SK-N-SH treated with all-trans-retinoic acid at 6 μM for 48 hours (cell line): ENCODE measurements at regions not wholly inside any gene's neighbourhood (a gene's known extent, or its start where the extent isn't known, plus 50 kb on each side); places are given as distances from the start of the nearest gene placed in this dataset.

ENCODE experiments used
- ISL1 ChIP-seq: fragments of 250-450 bp; sonication (Bioruptor Pico); IDR thresholded peaks from 2 replicates; pipeline ENCODE4 v2.1.2; 2022; ENCODE audit warnings: mild to moderate bottlenecking, moderate library complexity
- RARB ChIP-seq: fragments of 250-450 bp; sonication (Bioruptor Pico); IDR thresholded peaks from 2 replicates; pipeline ENCODE4 v1.8.0; 2021; ENCODE audit warnings: mild to moderate bottlenecking, moderate library complexity
- ZFP3 ChIP-seq: fragments of 250-450 bp; sonication (Bioruptor Pico); IDR thresholded peaks from 2 replicates; pipeline ENCODE4 v1.5.0; 2020; ENCODE audit warnings: mild to moderate bottlenecking, moderate library complexity
- ZNF8 ChIP-seq: fragments of 450-650 bp; formaldehyde crosslinking; IDR thresholded peaks from 2 replicates; pipeline ENCODE4 v1.5.0; 2020; ENCODE audit warnings: mild to moderate bottlenecking, moderate library complexity
- TF ChIP-seq, protein P1 (sequence below): fragments of 250-450 bp; sonication (Bioruptor Pico); IDR thresholded peaks from 2 replicates; pipeline ENCODE4 v1.5.1; 2020; ENCODE audit warnings: low read depth, mild to moderate bottlenecking, moderate library complexity
- TF ChIP-seq, protein P2 (sequence below): fragments of 250-450 bp; sonication (Bioruptor Pico); IDR thresholded peaks from 2 replicates; pipeline ENCODE4 v1.8.0; 2021; ENCODE audit warnings: low read depth, mild to moderate bottlenecking, moderate library complexity, borderline replicate concordance
- TF ChIP-seq, protein P3 (sequence below): fragments of 250-450 bp; sonication (Bioruptor Pico); IDR thresholded peaks from 2 replicates; pipeline ENCODE4 v1.5.1; 2021; ENCODE audit warnings: mild to moderate bottlenecking, moderate library complexity

DNA sequence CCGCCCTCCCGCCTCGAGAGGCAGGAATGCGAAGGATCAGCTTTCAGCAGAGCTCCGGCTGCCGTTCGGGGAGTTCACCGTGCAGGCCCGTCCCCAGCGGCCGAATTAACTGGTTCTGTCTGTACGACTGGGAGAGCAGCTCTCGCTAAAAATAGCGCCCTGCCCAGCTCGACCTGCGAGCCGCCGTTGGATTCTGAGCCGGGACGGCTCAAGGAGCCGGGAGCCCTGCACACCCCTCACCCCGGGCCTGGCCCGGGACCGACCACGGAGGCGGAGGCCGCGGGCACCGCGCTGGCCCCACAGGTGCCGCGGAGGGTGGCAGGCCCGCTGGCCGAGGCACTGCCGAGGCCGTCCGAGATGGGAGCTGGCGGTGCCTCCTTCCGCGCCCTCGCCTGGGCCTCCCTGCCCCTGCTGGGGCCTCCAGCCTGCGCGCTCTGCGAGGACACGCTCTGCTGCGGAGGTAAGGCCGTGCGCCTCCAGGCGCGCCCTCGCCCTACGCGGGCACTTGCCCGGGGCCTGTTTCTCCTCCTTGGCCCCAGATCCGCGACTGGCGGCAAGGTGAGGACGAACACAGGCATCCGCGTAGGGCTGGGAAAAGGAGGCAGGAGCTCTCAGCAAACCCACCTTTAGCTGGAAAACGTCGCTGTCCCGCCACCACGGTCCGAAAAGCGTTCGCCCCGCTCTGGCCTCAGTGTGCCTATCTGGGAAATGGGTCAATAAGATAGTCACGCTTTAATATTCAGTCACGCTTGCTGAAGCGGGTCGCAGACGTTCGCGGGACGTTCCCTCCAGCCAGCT, 53.1 kb upstream of the DAB2IP start:
- TF ChIP-seq, protein P1, sequence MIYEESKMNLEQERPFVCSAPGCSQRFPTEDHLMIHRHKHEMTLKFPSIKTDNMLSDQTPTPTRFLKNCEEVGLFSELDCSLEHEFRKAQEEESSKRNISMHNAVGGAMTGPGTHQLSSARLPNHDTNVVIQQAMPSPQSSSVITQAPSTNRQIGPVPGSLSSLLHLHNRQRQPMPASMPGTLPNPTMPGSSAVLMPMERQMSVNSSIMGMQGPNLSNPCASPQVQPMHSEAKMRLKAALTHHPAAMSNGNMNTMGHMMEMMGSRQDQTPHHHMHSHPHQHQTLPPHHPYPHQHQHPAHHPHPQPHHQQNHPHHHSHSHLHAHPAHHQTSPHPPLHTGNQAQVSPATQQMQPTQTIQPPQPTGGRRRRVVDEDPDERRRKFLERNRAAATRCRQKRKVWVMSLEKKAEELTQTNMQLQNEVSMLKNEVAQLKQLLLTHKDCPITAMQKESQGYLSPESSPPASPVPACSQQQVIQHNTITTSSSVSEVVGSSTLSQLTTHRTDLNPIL, result no peak
- TF ChIP-seq RARB (CRISPR knock-in tag) (no peak), ZFP3 (CRISPR knock-in tag) (no peak), ZNF8 (no peak), ISL1 (no peak)
- TF ChIP-seq, protein P2, sequence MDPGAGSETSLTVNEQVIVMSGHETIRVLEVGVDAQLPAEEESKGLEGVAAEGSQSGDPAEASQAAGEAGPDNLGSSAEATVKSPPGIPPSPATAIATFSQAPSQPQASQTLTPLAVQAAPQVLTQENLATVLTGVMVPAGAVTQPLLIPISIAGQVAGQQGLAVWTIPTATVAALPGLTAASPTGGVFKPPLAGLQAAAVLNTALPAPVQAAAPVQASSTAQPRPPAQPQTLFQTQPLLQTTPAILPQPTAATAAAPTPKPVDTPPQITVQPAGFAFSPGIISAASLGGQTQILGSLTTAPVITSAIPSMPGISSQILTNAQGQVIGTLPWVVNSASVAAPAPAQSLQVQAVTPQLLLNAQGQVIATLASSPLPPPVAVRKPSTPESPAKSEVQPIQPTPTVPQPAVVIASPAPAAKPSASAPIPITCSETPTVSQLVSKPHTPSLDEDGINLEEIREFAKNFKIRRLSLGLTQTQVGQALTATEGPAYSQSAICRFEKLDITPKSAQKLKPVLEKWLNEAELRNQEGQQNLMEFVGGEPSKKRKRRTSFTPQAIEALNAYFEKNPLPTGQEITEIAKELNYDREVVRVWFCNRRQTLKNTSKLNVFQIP, result no peak
- TF ChIP-seq, protein P3, sequence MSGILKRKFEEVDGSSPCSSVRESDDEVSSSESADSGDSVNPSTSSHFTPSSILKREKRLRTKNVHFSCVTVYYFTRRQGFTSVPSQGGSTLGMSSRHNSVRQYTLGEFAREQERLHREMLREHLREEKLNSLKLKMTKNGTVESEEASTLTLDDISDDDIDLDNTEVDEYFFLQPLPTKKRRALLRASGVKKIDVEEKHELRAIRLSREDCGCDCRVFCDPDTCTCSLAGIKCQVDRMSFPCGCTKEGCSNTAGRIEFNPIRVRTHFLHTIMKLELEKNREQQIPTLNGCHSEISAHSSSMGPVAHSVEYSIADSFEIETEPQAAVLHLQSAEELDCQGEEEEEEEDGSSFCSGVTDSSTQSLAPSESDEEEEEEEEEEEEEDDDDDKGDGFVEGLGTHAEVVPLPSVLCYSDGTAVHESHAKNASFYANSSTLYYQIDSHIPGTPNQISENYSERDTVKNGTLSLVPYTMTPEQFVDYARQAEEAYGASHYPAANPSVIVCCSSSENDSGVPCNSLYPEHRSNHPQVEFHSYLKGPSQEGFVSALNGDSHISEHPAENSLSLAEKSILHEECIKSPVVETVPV, result no peak
